ENCODE measurements at regions not wholly inside any gene's neighbourhood (a gene's known extent, or its start where the extent isn't known, plus 50 kb on each side); places are given as distances from the start of the nearest gene placed in this dataset.

- DNase-seq (ENCODE audit: low spot score) = no peak
- Histone ChIP-seq H3K4me1 (ENCODE audit: insufficient read depth, poor library complexity, severe bottlenecking) (no peaks in the 10 kb centered on the region), H3K9me3 (ENCODE audit: severe bottlenecking) (no peaks in the 10 kb centered on the region), H3K36me3 (ENCODE audit: low read depth) (no peaks in the 10 kb centered on the region), H3K27ac (ENCODE audit: poor library complexity, severe bottlenecking) (no peak overlapping the region), H3K4me3 (ENCODE audit: severe bottlenecking) (no peak overlapping the region), H3K27me3 (ENCODE audit: insufficient read depth, poor library complexity, severe bottlenecking) (no peaks in the 10 kb centered on the region)
- no peak for TF ChIP-seq CTCF (IDR thresholded peaks at IDR 0.05; ENCODE audit: poor library complexity, severe bottlenecking)
- no peak for ATAC-seq (ENCODE audit: low read depth)
These were observed 350.1 kb upstream of the EEF2KMT start for GRCh38 chr16:5447734-5448133.

GRCh38 chr16:5446623-5447240, 349.1 kb upstream of the EEF2KMT start:
- ATAC-seq (ENCODE audit: low read depth) = no peak
- no peak for TF ChIP-seq CTCF (IDR thresholded peaks at IDR 0.05; ENCODE audit: poor library complexity, severe bottlenecking)
- Histone ChIP-seq H3K4me3 (ENCODE audit: severe bottlenecking) (no peak overlapping the region), H3K9me3 (ENCODE audit: severe bottlenecking) (no peaks in the 10 kb centered on the region), H3K4me1 (ENCODE audit: insufficient read depth, poor library complexity, severe bottlenecking) (no peaks in the 10 kb centered on the region), H3K27me3 (ENCODE audit: insufficient read depth, poor library complexity, severe bottlenecking) (no peaks in the 10 kb centered on the region), H3K36me3 (ENCODE audit: low read depth) (no peaks in the 10 kb centered on the region), H3K27ac (ENCODE audit: poor library complexity, severe bottlenecking) (no peak overlapping the region)
- no peak for DNase-seq (ENCODE audit: low spot score)

- no peak for TF ChIP-seq CTCF (IDR thresholded peaks at IDR 0.05; ENCODE audit: poor library complexity, severe bottlenecking)
- Histone ChIP-seq H3K4me3 (ENCODE audit: severe bottlenecking) (no peak overlapping the region), H3K9me3 (ENCODE audit: severe bottlenecking) (no peaks in the 10 kb centered on the region), H3K36me3 (ENCODE audit: low read depth) (no peaks in the 10 kb centered on the region), H3K27ac (ENCODE audit: poor library complexity, severe bottlenecking) (no peak overlapping the region), H3K27me3 (ENCODE audit: insufficient read depth, poor library complexity, severe bottlenecking) (no peaks in the 10 kb centered on the region), H3K4me1 (ENCODE audit: insufficient read depth, poor library complexity, severe bottlenecking) (no peaks in the 10 kb centered on the region)
- DNase-seq (ENCODE audit: low spot score) (no peak), ATAC-seq (ENCODE audit: low read depth) (no peak)
These were observed 346.6 kb upstream of the EEF2KMT start for GRCh38 chr16:5444189-5444588.

GRCh38 chr16:5442986-5443385, 345.4 kb upstream of the EEF2KMT start:
- Histone ChIP-seq H3K4me1 (ENCODE audit: insufficient read depth, poor library complexity, severe bottlenecking) (no peaks in the 10 kb centered on the region), H3K9me3 (ENCODE audit: severe bottlenecking) (no peaks in the 10 kb centered on the region), H3K36me3 (ENCODE audit: low read depth) (no peaks in the 10 kb centered on the region), H3K27ac (ENCODE audit: poor library complexity, severe bottlenecking) (no peak overlapping the region), H3K4me3 (ENCODE audit: severe bottlenecking) (no peak overlapping the region), H3K27me3 (ENCODE audit: insufficient read depth, poor library complexity, severe bottlenecking) (no peaks in the 10 kb centered on the region)
- no peak for TF ChIP-seq CTCF (IDR thresholded peaks at IDR 0.05; ENCODE audit: poor library complexity, severe bottlenecking)
- ATAC-seq (ENCODE audit: low read depth) = no peak
- DNase-seq (ENCODE audit: low spot score) = no peak

- H3K27me3 ChIP-seq (ENCODE audit: insufficient read depth, poor library complexity, severe bottlenecking) = no peaks in the 10 kb centered on the region
- no peak for DNase-seq (ENCODE audit: low spot score)
- no peaks in the 10 kb centered on the region for H3K9me3 ChIP-seq (ENCODE audit: severe bottlenecking)
- no peak overlapping the region for H3K4me3 ChIP-seq (ENCODE audit: severe bottlenecking)
- ATAC-seq (ENCODE audit: low read depth) = no peak
- no peak overlapping the region for H3K27ac ChIP-seq (ENCODE audit: poor library complexity, severe bottlenecking)
- H3K4me1 ChIP-seq (ENCODE audit: insufficient read depth, poor library complexity, severe bottlenecking) = no peaks in the 10 kb centered on the region
- H3K36me3 ChIP-seq (ENCODE audit: low read depth) = no peaks in the 10 kb centered on the region
- TF ChIP-seq CTCF (IDR thresholded peaks at IDR 0.05; ENCODE audit: poor library complexity, severe bottlenecking) = no peak
These were observed 344.5 kb upstream of the EEF2KMT start for GRCh38 chr16:5442054-5442453.
